ENCODE measurements at regions not wholly inside any gene's neighbourhood (a gene's known extent, or its start where the extent isn't known, plus 50 kb on each side); places are given as distances from the start of the nearest gene placed in this dataset.

DNA sequence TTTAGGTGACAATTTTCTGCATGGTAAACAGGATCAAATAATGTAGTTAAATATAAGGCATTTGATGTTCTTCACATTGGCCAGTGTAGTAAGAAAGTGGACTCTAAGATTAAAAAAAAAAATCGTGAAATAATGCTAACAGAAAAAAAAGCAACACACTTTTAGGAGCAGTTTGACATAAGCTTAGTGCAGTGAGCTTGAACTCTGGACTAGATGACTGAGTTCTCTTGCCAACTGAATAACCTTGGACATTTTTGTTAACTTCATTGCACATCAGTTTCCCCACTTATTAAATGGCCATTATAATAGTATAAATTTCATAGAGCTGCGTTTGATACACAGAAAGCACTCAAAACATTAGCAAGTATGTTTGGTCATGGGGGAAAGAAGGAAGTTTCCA lies 649.3 kb upstream of the ADGRL4 start:
- Histone ChIP-seq H3K9ac (ENCODE audit: low read depth in 1 of 2, low read length in 2 of 2) (no peak overlapping the region), H3K36me3 (ENCODE audit: control insufficient read depth in 4 of 4, insufficient read depth in 3 of 4, low read depth in 1 of 4, low read length in 3 of 4) (no peaks in the 10 kb centered on the region), H3K27me3 (ENCODE audit: control insufficient read depth in 4 of 4, insufficient read depth in 4 of 4, low read length in 3 of 4) (no peaks in the 10 kb centered on the region), H3K9me3 (ENCODE audit: control insufficient read depth in 4 of 4, low read length in 3 of 4) (no peaks in the 10 kb centered on the region), H3K27ac (ENCODE audit: low read depth in 1 of 2, low read length in 2 of 2) (no peak overlapping the region), H3K4me3 (ENCODE audit: low read depth in 1 of 3, low read length in 3 of 3) (no peak overlapping the region), H3K4me1 (ENCODE audit: control insufficient read depth in 4 of 4, insufficient read depth in 4 of 4, low read length in 3 of 4) (peaks cover 0 to 32% (median 20%) of the 10 kb centered on the region in 4 donors)
- 34% methylated on average over 2 of the region's 2 CpGs for WGBS
- TF ChIP-seq RXRA (IDR thresholded peaks at IDR 0.05) (peak in 1 of 2 donors; percentile 15), HNF4A (conservative IDR thresholded peaks at IDR 0.05) (peak; percentile 48 to 68), EGR1 (IDR thresholded peaks at IDR 0.05; ENCODE audit: low read depth in 2 of 2) (no peak), YY1 (IDR thresholded peaks at IDR 0.05) (peak; percentile 12), RAD21 (IDR thresholded peaks at IDR 0.05) (no peak)
- DNase-seq (ENCODE audit: low spot score) = no peak

DNA sequence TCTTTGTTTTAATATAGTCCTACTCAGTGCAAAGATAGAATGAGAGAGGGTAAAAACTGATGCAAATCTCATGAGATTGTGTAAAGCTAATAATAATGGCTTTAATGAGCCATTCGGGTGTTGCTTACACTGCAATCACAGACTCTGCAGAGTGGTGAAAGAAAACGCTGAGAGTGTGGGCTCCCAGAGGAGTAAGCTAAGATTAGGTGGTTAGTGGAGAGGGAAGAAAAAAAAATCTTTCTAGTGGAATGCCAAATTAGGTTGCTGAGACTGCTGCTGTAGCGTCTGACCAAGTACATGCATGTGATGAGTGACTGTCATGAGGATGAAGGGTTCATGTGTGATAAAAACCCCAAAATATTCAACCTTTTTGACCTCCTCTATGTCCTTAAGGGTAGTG lies 645.9 kb upstream of the ADGRL4 start:
- WGBS = 65% methylated on average over 3 of the region's 3 CpGs
- Histone ChIP-seq H3K36me3 (ENCODE audit: control insufficient read depth in 4 of 4, insufficient read depth in 3 of 4, low read depth in 1 of 4, low read length in 3 of 4) (no peaks in the 10 kb centered on the region), H3K4me1 (ENCODE audit: control insufficient read depth in 4 of 4, insufficient read depth in 4 of 4, low read length in 3 of 4) (peaks cover 0 to 15% (median 8%) of the 10 kb centered on the region in 4 donors), H3K9ac (ENCODE audit: low read depth in 1 of 2, low read length in 2 of 2) (no peak overlapping the region), H3K9me3 (ENCODE audit: control insufficient read depth in 4 of 4, low read length in 3 of 4) (no peaks in the 10 kb centered on the region), H3K4me3 (ENCODE audit: low read depth in 1 of 3, low read length in 3 of 3) (no peak overlapping the region), H3K27ac (ENCODE audit: low read depth in 1 of 2, low read length in 2 of 2) (no peak overlapping the region), H3K27me3 (ENCODE audit: control insufficient read depth in 4 of 4, insufficient read depth in 4 of 4, low read length in 3 of 4) (no peaks in the 10 kb centered on the region)
- DNase-seq (ENCODE audit: low spot score) = no peak
- no peak for TF ChIP-seq RAD21 (IDR thresholded peaks at IDR 0.05)
- no peak for TF ChIP-seq RXRA (IDR thresholded peaks at IDR 0.05)
- no peak for TF ChIP-seq HNF4A (conservative IDR thresholded peaks at IDR 0.05)
- TF ChIP-seq TAF1 (conservative IDR thresholded peaks at IDR 0.05) = no peak
- no peak for TF ChIP-seq NR2F2 (IDR thresholded peaks at IDR 0.05)
- no peak for TF ChIP-seq FOXA2 (IDR thresholded peaks at IDR 0.05)
- TF ChIP-seq, protein P1, sequence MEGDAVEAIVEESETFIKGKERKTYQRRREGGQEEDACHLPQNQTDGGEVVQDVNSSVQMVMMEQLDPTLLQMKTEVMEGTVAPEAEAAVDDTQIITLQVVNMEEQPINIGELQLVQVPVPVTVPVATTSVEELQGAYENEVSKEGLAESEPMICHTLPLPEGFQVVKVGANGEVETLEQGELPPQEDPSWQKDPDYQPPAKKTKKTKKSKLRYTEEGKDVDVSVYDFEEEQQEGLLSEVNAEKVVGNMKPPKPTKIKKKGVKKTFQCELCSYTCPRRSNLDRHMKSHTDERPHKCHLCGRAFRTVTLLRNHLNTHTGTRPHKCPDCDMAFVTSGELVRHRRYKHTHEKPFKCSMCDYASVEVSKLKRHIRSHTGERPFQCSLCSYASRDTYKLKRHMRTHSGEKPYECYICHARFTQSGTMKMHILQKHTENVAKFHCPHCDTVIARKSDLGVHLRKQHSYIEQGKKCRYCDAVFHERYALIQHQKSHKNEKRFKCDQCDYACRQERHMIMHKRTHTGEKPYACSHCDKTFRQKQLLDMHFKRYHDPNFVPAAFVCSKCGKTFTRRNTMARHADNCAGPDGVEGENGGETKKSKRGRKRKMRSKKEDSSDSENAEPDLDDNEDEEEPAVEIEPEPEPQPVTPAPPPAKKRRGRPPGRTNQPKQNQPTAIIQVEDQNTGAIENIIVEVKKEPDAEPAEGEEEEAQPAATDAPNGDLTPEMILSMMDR (IDR thresholded peaks at IDR 0.05; ENCODE audit: low read depth, low read length, missing input control) = no peak
- TF ChIP-seq, protein P2, sequence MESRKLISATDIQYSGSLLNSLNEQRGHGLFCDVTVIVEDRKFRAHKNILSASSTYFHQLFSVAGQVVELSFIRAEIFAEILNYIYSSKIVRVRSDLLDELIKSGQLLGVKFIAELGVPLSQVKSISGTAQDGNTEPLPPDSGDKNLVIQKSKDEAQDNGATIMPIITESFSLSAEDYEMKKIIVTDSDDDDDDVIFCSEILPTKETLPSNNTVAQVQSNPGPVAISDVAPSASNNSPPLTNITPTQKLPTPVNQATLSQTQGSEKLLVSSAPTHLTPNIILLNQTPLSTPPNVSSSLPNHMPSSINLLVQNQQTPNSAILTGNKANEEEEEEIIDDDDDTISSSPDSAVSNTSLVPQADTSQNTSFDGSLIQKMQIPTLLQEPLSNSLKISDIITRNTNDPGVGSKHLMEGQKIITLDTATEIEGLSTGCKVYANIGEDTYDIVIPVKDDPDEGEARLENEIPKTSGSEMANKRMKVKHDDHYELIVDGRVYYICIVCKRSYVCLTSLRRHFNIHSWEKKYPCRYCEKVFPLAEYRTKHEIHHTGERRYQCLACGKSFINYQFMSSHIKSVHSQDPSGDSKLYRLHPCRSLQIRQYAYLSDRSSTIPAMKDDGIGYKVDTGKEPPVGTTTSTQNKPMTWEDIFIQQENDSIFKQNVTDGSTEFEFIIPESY (IDR thresholded peaks at IDR 0.05) = no peak
- no peak for TF ChIP-seq FOXA1 (IDR thresholded peaks at IDR 0.05)
- no peak for TF ChIP-seq GABPA (IDR thresholded peaks at IDR 0.05 in 1 of 2, conservative IDR thresholded peaks at IDR 0.05 in 1 of 2)
- no peak for TF ChIP-seq JUND (IDR thresholded peaks at IDR 0.05)
- TF ChIP-seq, protein P3, sequence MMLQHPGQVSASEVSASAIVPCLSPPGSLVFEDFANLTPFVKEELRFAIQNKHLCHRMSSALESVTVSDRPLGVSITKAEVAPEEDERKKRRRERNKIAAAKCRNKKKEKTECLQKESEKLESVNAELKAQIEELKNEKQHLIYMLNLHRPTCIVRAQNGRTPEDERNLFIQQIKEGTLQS (IDR thresholded peaks at IDR 0.05) = no peak
- TF ChIP-seq, protein P4, sequence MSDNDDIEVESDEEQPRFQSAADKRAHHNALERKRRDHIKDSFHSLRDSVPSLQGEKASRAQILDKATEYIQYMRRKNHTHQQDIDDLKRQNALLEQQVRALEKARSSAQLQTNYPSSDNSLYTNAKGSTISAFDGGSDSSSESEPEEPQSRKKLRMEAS (IDR thresholded peaks at IDR 0.05) = no peak
- no peak for TF ChIP-seq HNF4G (IDR thresholded peaks at IDR 0.05)
- TF ChIP-seq EGR1 (IDR thresholded peaks at IDR 0.05; ENCODE audit: low read depth in 2 of 2) = no peak
- TF ChIP-seq, protein P5, sequence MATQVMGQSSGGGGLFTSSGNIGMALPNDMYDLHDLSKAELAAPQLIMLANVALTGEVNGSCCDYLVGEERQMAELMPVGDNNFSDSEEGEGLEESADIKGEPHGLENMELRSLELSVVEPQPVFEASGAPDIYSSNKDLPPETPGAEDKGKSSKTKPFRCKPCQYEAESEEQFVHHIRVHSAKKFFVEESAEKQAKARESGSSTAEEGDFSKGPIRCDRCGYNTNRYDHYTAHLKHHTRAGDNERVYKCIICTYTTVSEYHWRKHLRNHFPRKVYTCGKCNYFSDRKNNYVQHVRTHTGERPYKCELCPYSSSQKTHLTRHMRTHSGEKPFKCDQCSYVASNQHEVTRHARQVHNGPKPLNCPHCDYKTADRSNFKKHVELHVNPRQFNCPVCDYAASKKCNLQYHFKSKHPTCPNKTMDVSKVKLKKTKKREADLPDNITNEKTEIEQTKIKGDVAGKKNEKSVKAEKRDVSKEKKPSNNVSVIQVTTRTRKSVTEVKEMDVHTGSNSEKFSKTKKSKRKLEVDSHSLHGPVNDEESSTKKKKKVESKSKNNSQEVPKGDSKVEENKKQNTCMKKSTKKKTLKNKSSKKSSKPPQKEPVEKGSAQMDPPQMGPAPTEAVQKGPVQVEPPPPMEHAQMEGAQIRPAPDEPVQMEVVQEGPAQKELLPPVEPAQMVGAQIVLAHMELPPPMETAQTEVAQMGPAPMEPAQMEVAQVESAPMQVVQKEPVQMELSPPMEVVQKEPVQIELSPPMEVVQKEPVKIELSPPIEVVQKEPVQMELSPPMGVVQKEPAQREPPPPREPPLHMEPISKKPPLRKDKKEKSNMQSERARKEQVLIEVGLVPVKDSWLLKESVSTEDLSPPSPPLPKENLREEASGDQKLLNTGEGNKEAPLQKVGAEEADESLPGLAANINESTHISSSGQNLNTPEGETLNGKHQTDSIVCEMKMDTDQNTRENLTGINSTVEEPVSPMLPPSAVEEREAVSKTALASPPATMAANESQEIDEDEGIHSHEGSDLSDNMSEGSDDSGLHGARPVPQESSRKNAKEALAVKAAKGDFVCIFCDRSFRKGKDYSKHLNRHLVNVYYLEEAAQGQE (IDR thresholded peaks at IDR 0.05) = no peak

Data from liver (tissue), 8 donors.